GM23338 (cell line): ENCODE measurements at regions not wholly inside any gene's neighbourhood (a gene's known extent, or its start where the extent isn't known, plus 50 kb on each side); places are given as distances from the start of the nearest gene placed in this dataset.

Experiments used
- ATAC-seq: fragments of 200-7000 bp; cut with Tn5 transposase; 3 replicates; pipeline ENCODE4 v1.9.1; 2020
- DNase-seq: peaks from one replicate; pipeline ENCODE4 v3.0.0-alpha.2; 2015; ENCODE audit warnings: low spot score
- H2AFZ ChIP-seq: fragments of 200-600 bp; sonication (generic); 2 replicates; pipeline ENCODE4 v1.8.0; 2016; ENCODE audit warnings: antibody characterized with exemption, mild to moderate bottlenecking, moderate library complexity
- H3F3A ChIP-seq: fragments of 200-600 bp; sonication (generic); replicated peaks from 2 replicates; pipeline ENCODE4 v1.8.0; 2017; ENCODE audit warnings: antibody characterized with exemption, mixed run types, low read depth
- H3K27ac ChIP-seq: fragments of 200-600 bp; sonication (generic); 2 replicates; pipeline ENCODE4 v1.6.1; 2016; ENCODE audit warnings: low read depth
- H3K27me3 ChIP-seq: fragments of 200-600 bp; sonication (generic); 2 replicates; pipeline ENCODE4 v1.8.0; 2016; ENCODE audit warnings: mild to moderate bottlenecking, mixed run types, moderate library complexity; ENCODE audit not compliant: insufficient read depth
- H3K36me3 ChIP-seq: fragments of 200-600 bp; sonication (generic); 2 replicates; pipeline ENCODE4 v1.8.0; 2016; ENCODE audit warnings: mild to moderate bottlenecking; ENCODE audit not compliant: insufficient read depth
- H3K4me1 ChIP-seq: fragments of 200-600 bp; sonication (generic); 2 replicates; pipeline ENCODE4 v1.8.0; 2016; ENCODE audit warnings: mild to moderate bottlenecking, moderate library complexity; ENCODE audit not compliant: insufficient read depth
- H3K4me2 ChIP-seq: fragments of 200-600 bp; sonication (generic); 2 replicates; pipeline ENCODE4 v1.7.1; 2017; ENCODE audit warnings: mixed run types
- H3K4me3 ChIP-seq: fragments of 200-600 bp; sonication (generic); 2 replicates; pipeline ENCODE4 v1.6.1; 2016; ENCODE audit warnings: mixed run types
- H3K79me2 ChIP-seq: fragments of 200-600 bp; sonication (generic); replicated peaks from 2 replicates; pipeline ENCODE4 v1.8.0; 2017; ENCODE audit warnings: mild to moderate bottlenecking; ENCODE audit not compliant: insufficient read depth
- H3K9me2 ChIP-seq: fragments of 200-600 bp; sonication (generic); 2 replicates; pipeline ENCODE4 v1.8.0; 2017; ENCODE audit not compliant: insufficient read depth
- H4K20me1 ChIP-seq: fragments of 200-600 bp; sonication (generic); replicated peaks from 2 replicates; pipeline ENCODE4 v1.8.0; 2017; ENCODE audit warnings: mild to moderate bottlenecking; ENCODE audit not compliant: insufficient read depth
- H3K27ac Mint-ChIP-seq: 2 replicates; pipeline ENCODE4 v1.8.0; 2020; ENCODE audit warnings: inconsistent platforms, mild to moderate bottlenecking, moderate library complexity, mixed read lengths
- H3K27me3 Mint-ChIP-seq: 3 replicates; pipeline ENCODE4 v1.8.0; 2022; ENCODE audit warnings: low read depth, mild to moderate bottlenecking, moderate library complexity, mixed read lengths, inconsistent platforms; ENCODE audit not compliant: insufficient read depth, poor library complexity
- H3K36me3 Mint-ChIP-seq: 3 replicates; pipeline ENCODE4 v1.8.0; 2021; ENCODE audit warnings: low read depth, mild to moderate bottlenecking, inconsistent platforms, moderate library complexity, mixed read lengths
- H3K4me1 Mint-ChIP-seq: 3 replicates; pipeline ENCODE4 v1.8.0; 2020; ENCODE audit warnings: mild to moderate bottlenecking, inconsistent platforms, mixed read lengths
- H3K4me3 Mint-ChIP-seq: 3 replicates; pipeline ENCODE4 v1.8.0; 2021; ENCODE audit warnings: moderate library complexity, mild to moderate bottlenecking, inconsistent platforms, mixed read lengths
- H3K9me3 Mint-ChIP-seq: 3 replicates; pipeline ENCODE4 v1.8.0; 2020; ENCODE audit warnings: moderate library complexity, mild to moderate bottlenecking, inconsistent platforms, mixed read lengths
- CREB1 ChIP-seq: fragments of 250-450 bp; sonication (Bioruptor Pico); IDR thresholded peaks from 2 replicates; pipeline ENCODE4 v1.5.0; 2020; ENCODE audit warnings: low read depth, mild to moderate bottlenecking, moderate library complexity
- TF ChIP-seq, protein P1 (sequence below): fragments of 250-450 bp; sonication (Bioruptor Pico); IDR thresholded peaks from 2 replicates; pipeline ENCODE4 v1.5.0; 2020; ENCODE audit warnings: mild to moderate bottlenecking, moderate library complexity
- TF ChIP-seq, protein P2 (sequence below), 2 experiments: fragments of 200-600 bp in 1 of 2; sonication (generic) in 1 of 2; conservative IDR thresholded peaks; 2 replicates each; pipeline versions ENCODE4 v1.5.1 to v1.6.1; 2016 to 2017; ENCODE audit warnings: antibody characterized with exemption in 2 of 2, low read depth in 2 of 2, mild to moderate bottlenecking in 2 of 2, moderate library complexity in 1 of 2
- TF ChIP-seq, protein P3 (sequence below): IDR thresholded peaks from 2 replicates; pipeline ENCODE4 v1.6.1; 2016; ENCODE audit warnings: antibody characterized with exemption

DNA sequence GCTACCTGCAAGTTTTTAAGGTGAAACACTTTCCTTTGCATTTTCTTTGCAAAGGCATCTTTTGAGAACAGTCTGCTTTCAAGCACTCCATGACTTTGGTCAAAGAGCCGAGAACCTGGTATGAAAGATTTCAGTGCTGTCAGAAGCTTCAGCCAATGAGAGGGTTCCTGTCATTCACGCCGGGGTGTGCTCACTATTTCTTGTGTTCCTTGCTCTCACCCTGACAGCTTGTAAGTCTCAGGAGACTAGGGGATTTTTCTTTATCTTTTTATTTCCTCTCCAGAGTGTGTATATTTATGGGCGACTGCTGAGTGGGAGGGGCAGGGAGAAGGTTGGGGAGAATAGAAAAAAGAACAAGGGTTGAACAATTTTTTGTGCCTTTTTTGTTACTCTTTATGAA is 334.0 kb downstream of the PSAT1 start (continued):
- TF ChIP-seq, protein P1, sequence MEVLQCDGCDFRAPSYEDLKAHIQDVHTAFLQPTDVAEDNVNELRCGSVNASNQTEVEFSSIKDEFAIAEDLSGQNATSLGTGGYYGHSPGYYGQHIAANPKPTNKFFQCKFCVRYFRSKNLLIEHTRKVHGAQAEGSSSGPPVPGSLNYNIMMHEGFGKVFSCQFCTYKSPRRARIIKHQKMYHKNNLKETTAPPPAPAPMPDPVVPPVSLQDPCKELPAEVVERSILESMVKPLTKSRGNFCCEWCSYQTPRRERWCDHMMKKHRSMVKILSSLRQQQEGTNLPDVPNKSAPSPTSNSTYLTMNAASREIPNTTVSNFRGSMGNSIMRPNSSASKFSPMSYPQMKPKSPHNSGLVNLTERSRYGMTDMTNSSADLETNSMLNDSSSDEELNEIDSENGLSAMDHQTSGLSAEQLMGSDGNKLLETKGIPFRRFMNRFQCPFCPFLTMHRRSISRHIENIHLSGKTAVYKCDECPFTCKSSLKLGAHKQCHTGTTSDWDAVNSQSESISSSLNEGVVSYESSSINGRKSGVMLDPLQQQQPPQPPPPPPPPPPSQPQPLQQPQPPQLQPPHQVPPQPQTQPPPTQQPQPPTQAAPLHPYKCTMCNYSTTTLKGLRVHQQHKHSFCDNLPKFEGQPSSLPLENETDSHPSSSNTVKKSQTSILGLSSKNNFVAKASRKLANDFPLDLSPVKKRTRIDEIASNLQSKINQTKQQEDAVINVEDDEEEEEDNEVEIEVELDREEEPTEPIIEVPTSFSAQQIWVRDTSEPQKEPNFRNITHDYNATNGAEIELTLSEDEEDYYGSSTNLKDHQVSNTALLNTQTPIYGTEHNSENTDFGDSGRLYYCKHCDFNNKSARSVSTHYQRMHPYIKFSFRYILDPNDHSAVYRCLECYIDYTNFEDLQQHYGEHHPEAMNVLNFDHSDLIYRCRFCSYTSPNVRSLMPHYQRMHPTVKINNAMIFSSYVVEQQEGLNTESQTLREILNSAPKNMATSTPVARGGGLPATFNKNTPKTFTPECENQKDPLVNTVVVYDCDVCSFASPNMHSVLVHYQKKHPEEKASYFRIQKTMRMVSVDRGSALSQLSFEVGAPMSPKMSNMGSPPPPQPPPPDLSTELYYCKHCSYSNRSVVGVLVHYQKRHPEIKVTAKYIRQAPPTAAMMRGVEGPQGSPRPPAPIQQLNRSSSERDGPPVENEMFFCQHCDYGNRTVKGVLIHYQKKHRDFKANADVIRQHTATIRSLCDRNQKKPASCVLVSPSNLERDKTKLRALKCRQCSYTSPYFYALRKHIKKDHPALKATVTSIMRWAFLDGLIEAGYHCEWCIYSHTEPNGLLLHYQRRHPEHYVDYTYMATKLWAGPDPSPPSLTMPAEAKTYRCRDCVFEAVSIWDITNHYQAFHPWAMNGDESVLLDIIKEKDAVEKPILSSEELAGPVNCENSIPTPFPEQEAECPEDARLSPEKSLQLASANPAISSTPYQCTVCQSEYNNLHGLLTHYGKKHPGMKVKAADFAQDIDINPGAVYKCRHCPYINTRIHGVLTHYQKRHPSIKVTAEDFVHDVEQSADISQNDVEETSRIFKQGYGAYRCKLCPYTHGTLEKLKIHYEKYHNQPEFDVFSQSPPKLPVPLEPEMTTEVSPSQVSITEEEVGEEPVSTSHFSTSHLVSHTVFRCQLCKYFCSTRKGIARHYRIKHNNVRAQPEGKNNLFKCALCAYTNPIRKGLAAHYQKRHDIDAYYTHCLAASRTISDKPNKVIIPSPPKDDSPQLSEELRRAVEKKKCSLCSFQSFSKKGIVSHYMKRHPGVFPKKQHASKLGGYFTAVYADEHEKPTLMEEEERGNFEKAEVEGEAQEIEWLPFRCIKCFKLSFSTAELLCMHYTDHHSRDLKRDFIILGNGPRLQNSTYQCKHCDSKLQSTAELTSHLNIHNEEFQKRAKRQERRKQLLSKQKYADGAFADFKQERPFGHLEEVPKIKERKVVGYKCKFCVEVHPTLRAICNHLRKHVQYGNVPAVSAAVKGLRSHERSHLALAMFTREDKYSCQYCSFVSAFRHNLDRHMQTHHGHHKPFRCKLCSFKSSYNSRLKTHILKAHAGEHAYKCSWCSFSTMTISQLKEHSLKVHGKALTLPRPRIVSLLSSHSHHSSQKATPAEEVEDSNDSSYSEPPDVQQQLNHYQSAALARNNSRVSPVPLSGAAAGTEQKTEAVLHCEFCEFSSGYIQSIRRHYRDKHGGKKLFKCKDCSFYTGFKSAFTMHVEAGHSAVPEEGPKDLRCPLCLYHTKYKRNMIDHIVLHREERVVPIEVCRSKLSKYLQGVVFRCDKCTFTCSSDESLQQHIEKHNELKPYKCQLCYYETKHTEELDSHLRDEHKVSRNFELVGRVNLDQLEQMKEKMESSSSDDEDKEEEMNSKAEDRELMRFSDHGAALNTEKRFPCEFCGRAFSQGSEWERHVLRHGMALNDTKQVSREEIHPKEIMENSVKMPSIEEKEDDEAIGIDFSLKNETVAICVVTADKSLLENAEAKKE (CRISPR knock-in tag): no peak
- TF ChIP-seq, protein P2, sequence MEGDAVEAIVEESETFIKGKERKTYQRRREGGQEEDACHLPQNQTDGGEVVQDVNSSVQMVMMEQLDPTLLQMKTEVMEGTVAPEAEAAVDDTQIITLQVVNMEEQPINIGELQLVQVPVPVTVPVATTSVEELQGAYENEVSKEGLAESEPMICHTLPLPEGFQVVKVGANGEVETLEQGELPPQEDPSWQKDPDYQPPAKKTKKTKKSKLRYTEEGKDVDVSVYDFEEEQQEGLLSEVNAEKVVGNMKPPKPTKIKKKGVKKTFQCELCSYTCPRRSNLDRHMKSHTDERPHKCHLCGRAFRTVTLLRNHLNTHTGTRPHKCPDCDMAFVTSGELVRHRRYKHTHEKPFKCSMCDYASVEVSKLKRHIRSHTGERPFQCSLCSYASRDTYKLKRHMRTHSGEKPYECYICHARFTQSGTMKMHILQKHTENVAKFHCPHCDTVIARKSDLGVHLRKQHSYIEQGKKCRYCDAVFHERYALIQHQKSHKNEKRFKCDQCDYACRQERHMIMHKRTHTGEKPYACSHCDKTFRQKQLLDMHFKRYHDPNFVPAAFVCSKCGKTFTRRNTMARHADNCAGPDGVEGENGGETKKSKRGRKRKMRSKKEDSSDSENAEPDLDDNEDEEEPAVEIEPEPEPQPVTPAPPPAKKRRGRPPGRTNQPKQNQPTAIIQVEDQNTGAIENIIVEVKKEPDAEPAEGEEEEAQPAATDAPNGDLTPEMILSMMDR (conservative IDR thresholded peaks at IDR 0.05; ENCODE audit: low read depth in 2 of 2): no peak
- TF ChIP-seq, protein P3, sequence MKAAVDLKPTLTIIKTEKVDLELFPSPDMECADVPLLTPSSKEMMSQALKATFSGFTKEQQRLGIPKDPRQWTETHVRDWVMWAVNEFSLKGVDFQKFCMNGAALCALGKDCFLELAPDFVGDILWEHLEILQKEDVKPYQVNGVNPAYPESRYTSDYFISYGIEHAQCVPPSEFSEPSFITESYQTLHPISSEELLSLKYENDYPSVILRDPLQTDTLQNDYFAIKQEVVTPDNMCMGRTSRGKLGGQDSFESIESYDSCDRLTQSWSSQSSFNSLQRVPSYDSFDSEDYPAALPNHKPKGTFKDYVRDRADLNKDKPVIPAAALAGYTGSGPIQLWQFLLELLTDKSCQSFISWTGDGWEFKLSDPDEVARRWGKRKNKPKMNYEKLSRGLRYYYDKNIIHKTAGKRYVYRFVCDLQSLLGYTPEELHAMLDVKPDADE: no peak

DNA sequence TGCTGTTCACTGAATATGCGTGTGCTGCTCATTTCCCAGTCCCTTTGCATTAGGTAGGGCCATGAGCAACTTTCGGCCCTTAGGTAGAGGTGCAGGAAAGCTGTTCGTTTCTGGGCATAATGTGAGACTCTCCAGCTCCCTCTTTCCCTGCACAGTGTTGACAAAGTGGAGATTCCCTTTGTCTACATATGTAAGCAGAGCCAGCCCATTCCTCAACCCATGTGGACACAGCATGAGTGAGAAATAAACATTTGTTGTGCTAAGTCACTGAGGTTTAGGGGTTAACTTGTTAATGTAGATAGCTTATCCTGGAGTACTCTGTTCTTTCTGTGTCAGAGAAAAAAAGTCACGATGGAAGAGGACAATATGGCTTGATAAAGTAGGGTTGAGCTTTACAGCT is 343.8 kb downstream of the PSAT1 start:
- no peak overlapping the region for H3K27ac Mint-ChIP-seq
- no peaks in the 10 kb centered on the region for H3K36me3 ChIP-seq

More for the DNA sequence above, 343.8 kb downstream of the PSAT1 start:
- no peaks in the 10 kb centered on the region for H3K27me3 ChIP-seq
- no peak overlapping the region for H3K27ac ChIP-seq
- H3K4me1 ChIP-seq: 0 out of 2 replicates have a peak, but pooled peaks cover 7% of the 10 kb centered on the region
- H2AFZ ChIP-seq: no peak overlapping the region
- Mint-ChIP-seq H3K9me3 (no peaks in the 10 kb centered on the region), H3K36me3 (no peaks in the 10 kb centered on the region), H3K4me1 (peaks cover 17% of the 10 kb centered on the region), H3K4me3 (no peak overlapping the region), H3K27me3 (no peaks in the 10 kb centered on the region)
- no peak for TF ChIP-seq CREB1 (CRISPR knock-in tag)
- no peak for DNase-seq
- peak; percentile 56 for ATAC-seq
- no peaks in the 10 kb centered on the region for H3K9me2 ChIP-seq
- no peak overlapping the region for H3K4me2 ChIP-seq
- H3K4me3 ChIP-seq: no peak overlapping the region
- H3F3A ChIP-seq: no peaks in the 10 kb centered on the region
- H4K20me1 ChIP-seq: no peaks in the 10 kb centered on the region
- H3K79me2 ChIP-seq: no peaks in the 10 kb centered on the region
